ENCODE measurements at regions not wholly inside any gene's neighbourhood (a gene's known extent, or its start where the extent isn't known, plus 50 kb on each side); places are given as distances from the start of the nearest gene placed in this dataset.
A peak's percentile ranks its signal among the peaks of the same experiment; 100 is the strongest.

- H3K27ac ChIP-seq = no peak overlapping the region
- H3K4me3 ChIP-seq = no peak overlapping the region
- H3K36me3 ChIP-seq = no peaks in the 10 kb centered on the region
- H3K9me3 ChIP-seq = no peaks in the 10 kb centered on the region
- TF ChIP-seq CTCF (IDR thresholded peaks at IDR 0.05) = no peak
- intact Hi-C loops (cut with DNase I) = no loop called here
- DNase-seq (ENCODE audit: low spot score in 2 of 2) = no peak
- no peaks in the 10 kb centered on the region for H3K4me1 ChIP-seq
- no peaks in the 10 kb centered on the region for H3K27me3 ChIP-seq
These were observed 836.5 kb upstream of the SEMA6D start for GRCh38 chr15:46880791-46881190.

GRCh38 chr15:46892621-46893160 is 824.6 kb upstream of the SEMA6D start:
- no peak overlapping the region for H3K27ac ChIP-seq
- no peak for DNase-seq (ENCODE audit: low spot score in 2 of 2)
- no peak for TF ChIP-seq CTCF (IDR thresholded peaks at IDR 0.05)
- H3K4me1 ChIP-seq = no peaks in the 10 kb centered on the region
- no peaks in the 10 kb centered on the region for H3K9me3 ChIP-seq
- H3K27me3 ChIP-seq = no peaks in the 10 kb centered on the region
- no peak overlapping the region for H3K4me3 ChIP-seq
- intact Hi-C loops (cut with DNase I) = no loop called here
- H3K36me3 ChIP-seq = no peaks in the 10 kb centered on the region

- intact Hi-C loops (cut with DNase I) = no loop called here
- Histone ChIP-seq H3K36me3 (no peaks in the 10 kb centered on the region), H3K4me1 (no peaks in the 10 kb centered on the region), H3K27ac (no peak overlapping the region), H3K27me3 (no peaks in the 10 kb centered on the region), H3K4me3 (no peak overlapping the region), H3K9me3 (no peaks in the 10 kb centered on the region)
- no peak for DNase-seq (ENCODE audit: low spot score in 2 of 2)
- no peak for TF ChIP-seq CTCF (IDR thresholded peaks at IDR 0.05)
These were observed 822.7 kb upstream of the SEMA6D start for GRCh38 chr15:46894644-46895043.

GRCh38 chr15:46897266-46897665 is 820.0 kb upstream of the SEMA6D start:
- no peak for DNase-seq (ENCODE audit: low spot score in 2 of 2)
- no peaks in the 10 kb centered on the region for H3K9me3 ChIP-seq
- intact Hi-C loops (cut with DNase I) = no loop called here
- no peak for TF ChIP-seq CTCF (IDR thresholded peaks at IDR 0.05)
- H3K27ac ChIP-seq = no peak overlapping the region
- no peak overlapping the region for H3K4me3 ChIP-seq
- no peaks in the 10 kb centered on the region for H3K4me1 ChIP-seq
- H3K27me3 ChIP-seq = no peaks in the 10 kb centered on the region
- no peaks in the 10 kb centered on the region for H3K36me3 ChIP-seq

- no peaks in the 10 kb centered on the region for H3K27me3 ChIP-seq
- intact Hi-C loops (cut with DNase I) = no loop called here
- peak overlapping the region in 1 of 2 donors; percentile 53 for H3K27ac ChIP-seq
- no peak for TF ChIP-seq CTCF (IDR thresholded peaks at IDR 0.05)
- H3K36me3 ChIP-seq = no peaks in the 10 kb centered on the region
- no peaks in the 10 kb centered on the region for H3K9me3 ChIP-seq
- DNase-seq (ENCODE audit: low spot score in 2 of 2) = no peak
- H3K4me1 ChIP-seq = no peaks in the 10 kb centered on the region
- no peak overlapping the region for H3K4me3 ChIP-seq
These were observed 816.3 kb upstream of the SEMA6D start for GRCh38 chr15:46901001-46901400.

- Histone ChIP-seq H3K9me3 (peaks cover 0 to 6% of the 10 kb centered on the region in 2 donors), H3K4me3 (no peak overlapping the region), H3K36me3 (no peaks in the 10 kb centered on the region), H3K27ac (no peak overlapping the region), H3K4me1 (no peaks in the 10 kb centered on the region), H3K27me3 (no peaks in the 10 kb centered on the region)
- TF ChIP-seq CTCF (IDR thresholded peaks at IDR 0.05) = no peak
- DNase-seq (ENCODE audit: low spot score in 2 of 2) = no peak
- intact Hi-C loops (cut with DNase I) = no loop called here
These were observed 799.5 kb upstream of the SEMA6D start for GRCh38 chr15:46917721-46918252.
